Coronary artery (tissue), 2 donors: ENCODE measurements at regions not wholly inside any gene's neighbourhood (a gene's known extent, or its start where the extent isn't known, plus 50 kb on each side); places are given as distances from the start of the nearest gene placed in this dataset.

ENCODE experiments used
- DNase-seq: peaks from one replicate; pipeline ENCODE4 v3.0.0-alpha.2; 2017; ENCODE audit warnings: low spot score
- H3K27ac ChIP-seq, 2 donors: fragments of 200-600 bp; sonication (generic); one replicate each; pipeline ENCODE4 v1.5.1; 2016 to 2019
- H3K4me3 ChIP-seq: fragments of 200-600 bp; sonication (generic); 2 replicates; pipeline ENCODE4 v1.5.1; 2016; ENCODE audit warnings: mild to moderate bottlenecking, moderate library complexity
- CTCF ChIP-seq: fragments of 200-600 bp; sonication (generic); IDR thresholded peaks from one replicate; pipeline ENCODE4 v1.5.1; 2019; ENCODE audit warnings: antibody characterized with exemption

GRCh38 chr3:197424266-197424665 lies 125.9 kb upstream of the DLG1 start:
- TF ChIP-seq CTCF, result no peak
- DNase-seq, result no peak
- no peak overlapping the region for H3K4me3 ChIP-seq

GRCh38 chr3:197423376-197423775 lies 125.0 kb upstream of the DLG1 start:
- no peak overlapping the region for H3K27ac ChIP-seq
- DNase-seq, result no peak
- TF ChIP-seq CTCF, result no peak
- no peak overlapping the region for H3K4me3 ChIP-seq

More at GRCh38 chr3:197424266-197424665, 125.9 kb upstream of the DLG1 start:
- H3K27ac ChIP-seq, result no peak overlapping the region

- Histone ChIP-seq H3K4me3 (no peak overlapping the region), H3K27ac (no peak overlapping the region)
- no peak for DNase-seq
- no peak for TF ChIP-seq CTCF
These were observed 124.1 kb upstream of the DLG1 start for GRCh38 chr3:197422506-197422905.

GRCh38 chr3:197421021-197421420 lies 122.6 kb upstream of the DLG1 start:
- Histone ChIP-seq H3K4me3 (no peak overlapping the region), H3K27ac (no peak overlapping the region)
- TF ChIP-seq CTCF, result no peak
- DNase-seq, result no peak

- no peak for DNase-seq
- H3K27ac ChIP-seq, result peak overlapping the region in 1 of 2 donors; percentile 35
- no peak for TF ChIP-seq CTCF
- no peak overlapping the region for H3K4me3 ChIP-seq
These were observed 122.2 kb upstream of the DLG1 start for GRCh38 chr3:197420566-197420965.

GRCh38 chr3:197420115-197420514 lies 121.7 kb upstream of the DLG1 start:
- H3K27ac ChIP-seq, result peak overlapping the region in 1 of 2 donors; percentile 35
- no peak overlapping the region for H3K4me3 ChIP-seq
- no peak for DNase-seq
- TF ChIP-seq CTCF, result no peak

- DNase-seq, result no peak
- Histone ChIP-seq H3K27ac (peak overlapping the region in 1 of 2 donors; percentile 35), H3K4me3 (no peak overlapping the region)
- TF ChIP-seq CTCF, result no peak
These were observed 121.3 kb upstream of the DLG1 start for GRCh38 chr3:197419696-197420095.
